Stomach (tissue), 8 donors: ENCODE measurements at regions not wholly inside any gene's neighbourhood (a gene's known extent, or its start where the extent isn't known, plus 50 kb on each side); places are given as distances from the start of the nearest gene placed in this dataset.

Experiments used
- DNase-seq, 2 donors: peaks; one replicate each; pipeline versions ENCODE4 v3.0.0 to v3.0.0-alpha.2; 2013 to 2019
- H3K27ac ChIP-seq, 5 donors: fragments of 200-600 bp in 4 of 5; sonication (generic) in 4 of 5; one replicate each; pipeline ENCODE4 v1.5.1; 2013 to 2019; ENCODE audit warnings: mild to moderate bottlenecking in 1 of 5, moderate library complexity in 1 of 5
- H3K27me3 ChIP-seq, 3 donors: fragments of 200-600 bp; sonication (generic); one replicate each; pipeline ENCODE4 v1.5.1; 2017 to 2019; ENCODE audit warnings: mixed run types in 1 of 3
- H3K36me3 ChIP-seq, 4 donors: fragments of 200-600 bp; sonication (generic); 1 replicate in 3 of 4; 2 replicates in 1 of 4; pipeline ENCODE4 v1.5.1; 2016 to 2019
- H3K4me1 ChIP-seq, 4 donors: fragments of 200-600 bp; sonication (generic); one replicate each; pipeline ENCODE4 v1.5.1; 2016 to 2019
- H3K4me3 ChIP-seq, 4 donors: fragments of 200-600 bp; sonication (generic) in 3 of 4; one replicate each; pipeline ENCODE4 v1.5.1; 2016 to 2019; ENCODE audit warnings: mild to moderate bottlenecking in 1 of 4
- H3K9me3 ChIP-seq, 4 donors: fragments of 200-600 bp; sonication (generic); one replicate each; pipeline ENCODE4 v1.5.1; 2016 to 2019
- EP300 ChIP-seq: sonication (generic); formaldehyde crosslinking; IDR thresholded peaks from one replicate; pipeline ENCODE4 v1.6.1; 2017; ENCODE audit warnings: antibody characterized with exemption
- POLR2A ChIP-seq, 4 donors: fragments of 450-650 bp; IDR thresholded peaks; one replicate each; pipeline ENCODE4 v1.6.1; 2016; ENCODE audit warnings: antibody characterized with exemption in 4 of 4, control low read depth in 2 of 4, mild to moderate bottlenecking in 1 of 4, moderate library complexity in 1 of 4
- POLR2AphosphoS5 ChIP-seq, 3 donors: sonication (generic); formaldehyde crosslinking; IDR thresholded peaks; one replicate each; pipeline ENCODE4 v1.6.1; 2016; ENCODE audit warnings: antibody characterized with exemption in 3 of 3
- WGBS, 5 donors: extraction: QIAGEN DNeasy Blood & Tissue Kit in 3 of 5; methylation state at CpG; one replicate each; pipeline versions ENCODE4 v1.1.5 to v1.1.7; 2013 to 2018; 5-methylcytosine and 5-hydroxymethylcytosine counted together
- intact Hi-C: fragments of 100-400 bp; cut with DNase I; formaldehyde crosslinking; loops from one replicate; pipeline ENCODE4 v1.15.1; 2023; ENCODE audit warnings: low total_unique reads
- TF ChIP-seq, protein P1 (sequence below), 7 experiments: fragments of 450-650 bp in 4 of 7; fragments of 200-600 bp in 3 of 7; sonication (generic) in 3 of 7; IDR thresholded peaks; one replicate each; pipeline ENCODE4 v1.5.1; 2016 to 2019; ENCODE audit warnings: antibody characterized with exemption in 7 of 7, control low read depth in 2 of 7, mild to moderate bottlenecking in 1 of 7
- donor health status: healthy with polysubstance abuse.
- donor health status: Bipolar disorder and iron deficiency.
- donor health status: healthy.

DNA sequence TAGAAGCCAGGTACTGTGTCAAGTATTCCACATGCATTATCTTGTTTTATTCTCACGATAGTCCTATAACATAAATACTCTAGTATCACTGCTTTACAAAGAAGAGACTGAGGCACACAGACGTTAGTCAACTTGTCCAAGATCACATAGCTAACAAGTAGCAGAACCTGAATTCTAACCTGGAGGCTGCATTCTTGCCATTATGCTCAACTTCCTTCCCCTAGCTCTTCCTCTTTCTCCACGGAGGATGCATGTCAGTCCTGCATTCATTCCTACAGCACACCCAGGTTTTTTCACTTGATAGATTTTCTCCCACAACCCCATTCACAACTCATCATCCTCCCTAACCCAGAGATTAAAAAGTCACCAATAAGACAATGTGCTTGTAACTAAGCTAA, 388.5 kb upstream of the NFE2L3 start:
- Histone ChIP-seq H3K4me1 (no peaks in the 10 kb centered on the region), H3K36me3 (no peaks in the 10 kb centered on the region), H3K27ac (no peak overlapping the region), H3K9me3 (no peaks in the 10 kb centered on the region), H3K27me3 (no peaks in the 10 kb centered on the region), H3K4me3 (no peak overlapping the region)
- intact Hi-C loops: no loop called here
- no peak for DNase-seq
- 51 to 65% (median 55%) methylated on average over 3 of the region's 3 CpGs for WGBS, 5 donors
- TF ChIP-seq, protein P1, sequence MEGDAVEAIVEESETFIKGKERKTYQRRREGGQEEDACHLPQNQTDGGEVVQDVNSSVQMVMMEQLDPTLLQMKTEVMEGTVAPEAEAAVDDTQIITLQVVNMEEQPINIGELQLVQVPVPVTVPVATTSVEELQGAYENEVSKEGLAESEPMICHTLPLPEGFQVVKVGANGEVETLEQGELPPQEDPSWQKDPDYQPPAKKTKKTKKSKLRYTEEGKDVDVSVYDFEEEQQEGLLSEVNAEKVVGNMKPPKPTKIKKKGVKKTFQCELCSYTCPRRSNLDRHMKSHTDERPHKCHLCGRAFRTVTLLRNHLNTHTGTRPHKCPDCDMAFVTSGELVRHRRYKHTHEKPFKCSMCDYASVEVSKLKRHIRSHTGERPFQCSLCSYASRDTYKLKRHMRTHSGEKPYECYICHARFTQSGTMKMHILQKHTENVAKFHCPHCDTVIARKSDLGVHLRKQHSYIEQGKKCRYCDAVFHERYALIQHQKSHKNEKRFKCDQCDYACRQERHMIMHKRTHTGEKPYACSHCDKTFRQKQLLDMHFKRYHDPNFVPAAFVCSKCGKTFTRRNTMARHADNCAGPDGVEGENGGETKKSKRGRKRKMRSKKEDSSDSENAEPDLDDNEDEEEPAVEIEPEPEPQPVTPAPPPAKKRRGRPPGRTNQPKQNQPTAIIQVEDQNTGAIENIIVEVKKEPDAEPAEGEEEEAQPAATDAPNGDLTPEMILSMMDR (IDR thresholded peaks at IDR 0.05): no peak
- no peak for TF ChIP-seq POLR2AphosphoS5 (IDR thresholded peaks at IDR 0.05)
- TF ChIP-seq POLR2A (IDR thresholded peaks at IDR 0.05): no peak
- no peak for TF ChIP-seq EP300

DNA sequence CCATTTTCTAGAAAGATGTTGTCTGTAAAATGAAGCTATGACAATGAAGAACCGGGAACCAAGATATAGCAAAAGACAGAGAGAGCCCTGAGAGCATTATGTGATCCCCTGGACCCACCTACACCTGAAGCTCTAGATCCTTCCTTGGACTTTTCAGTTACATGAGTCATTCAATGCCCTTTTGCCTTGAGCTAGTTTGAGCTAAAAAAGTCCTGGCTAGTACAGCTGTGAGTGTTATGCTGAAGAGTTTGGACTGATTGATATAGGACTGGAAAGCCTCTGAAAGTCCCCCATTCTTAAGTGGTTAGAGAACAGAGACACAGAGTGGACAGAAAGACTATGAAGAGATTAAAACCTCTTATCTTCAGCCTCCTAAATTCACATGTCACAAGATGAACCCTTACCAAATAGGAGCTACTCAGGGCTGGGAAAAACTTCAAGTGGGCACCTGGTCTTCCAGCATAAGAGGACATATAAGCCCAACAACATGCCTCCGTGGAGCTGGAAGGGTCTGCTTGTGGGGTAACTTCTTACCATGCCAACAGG, 386.8 kb upstream of the NFE2L3 start:
- 44 to 72% (median 63%) methylated on average over 2 of the region's 2 CpGs for WGBS, 5 donors
- H3K4me1 ChIP-seq: peaks cover 0 to 4% (median 0%) of the 10 kb centered on the region in 4 donors
- intact Hi-C loops: no loop called here
- no peak overlapping the region for H3K4me3 ChIP-seq
- no peaks in the 10 kb centered on the region for H3K27me3 ChIP-seq
- no peak for DNase-seq
- no peak overlapping the region for H3K27ac ChIP-seq
- TF ChIP-seq EP300 (no peak), POLR2A (IDR thresholded peaks at IDR 0.05) (no peak)
- H3K36me3 ChIP-seq: no peaks in the 10 kb centered on the region
- H3K9me3 ChIP-seq: no peaks in the 10 kb centered on the region

DNA sequence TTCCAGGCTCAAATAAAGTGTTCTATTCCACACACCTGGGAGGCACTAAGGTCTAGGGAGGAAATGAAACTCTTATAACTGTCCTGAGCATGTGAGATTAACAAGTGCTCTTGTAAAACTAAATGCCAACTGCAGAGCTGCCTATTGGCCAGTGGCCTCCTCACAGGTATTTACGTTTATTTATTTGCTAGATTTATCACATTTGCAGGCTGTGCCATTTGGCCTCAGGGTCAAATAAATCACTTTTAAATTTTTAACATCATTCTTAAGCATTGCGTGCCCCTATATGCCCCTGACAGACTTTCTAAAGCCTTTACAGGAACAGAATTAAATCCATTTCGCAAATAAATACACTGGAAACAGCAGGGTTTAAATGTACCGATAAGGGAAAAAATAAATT, 381.8 kb upstream of the NFE2L3 start:
- intact Hi-C loops: no loop called here
- no peak for TF ChIP-seq POLR2AphosphoS5 (IDR thresholded peaks at IDR 0.05)
- TF ChIP-seq POLR2A (IDR thresholded peaks at IDR 0.05): no peak
- TF ChIP-seq, protein P1 (IDR thresholded peaks at IDR 0.05): no peak
- DNase-seq: no peak
- peak overlapping the region in 2 of 5 donors; percentile 7 to 45 for H3K27ac ChIP-seq
- no peak overlapping the region for H3K4me3 ChIP-seq
- H3K4me1 ChIP-seq: peaks cover 0 to 11% (median 0%) of the 10 kb centered on the region in 4 donors
- H3K36me3 ChIP-seq: no peaks in the 10 kb centered on the region
- H3K9me3 ChIP-seq: no peaks in the 10 kb centered on the region
- no peaks in the 10 kb centered on the region for H3K27me3 ChIP-seq
- 57 to 64% (median 63%) methylated on average over 4 of the region's 4 CpGs for WGBS, 5 donors

DNA sequence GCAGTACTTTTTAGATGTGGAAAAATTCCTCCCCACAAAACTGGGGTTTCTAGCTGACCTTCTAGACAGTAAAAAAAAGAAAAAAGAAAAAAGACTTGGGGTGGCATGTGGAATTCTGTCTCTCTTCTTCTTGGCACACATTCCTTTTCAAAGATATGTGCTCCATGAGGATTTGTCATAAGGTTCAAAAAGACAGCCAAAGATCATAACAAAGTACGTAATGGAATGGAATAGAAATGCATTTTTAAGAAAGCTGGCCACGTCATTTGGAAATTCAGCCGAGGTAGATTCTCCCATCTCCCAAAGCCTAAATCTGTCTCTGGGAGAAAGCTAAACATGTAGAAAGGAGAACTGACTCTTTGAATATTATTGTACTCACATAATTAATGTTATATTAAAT, 381.3 kb upstream of the NFE2L3 start:
- intact Hi-C loops: no loop called here
- peaks cover 0 to 11% (median 0%) of the 10 kb centered on the region in 4 donors for H3K4me1 ChIP-seq

DNA sequence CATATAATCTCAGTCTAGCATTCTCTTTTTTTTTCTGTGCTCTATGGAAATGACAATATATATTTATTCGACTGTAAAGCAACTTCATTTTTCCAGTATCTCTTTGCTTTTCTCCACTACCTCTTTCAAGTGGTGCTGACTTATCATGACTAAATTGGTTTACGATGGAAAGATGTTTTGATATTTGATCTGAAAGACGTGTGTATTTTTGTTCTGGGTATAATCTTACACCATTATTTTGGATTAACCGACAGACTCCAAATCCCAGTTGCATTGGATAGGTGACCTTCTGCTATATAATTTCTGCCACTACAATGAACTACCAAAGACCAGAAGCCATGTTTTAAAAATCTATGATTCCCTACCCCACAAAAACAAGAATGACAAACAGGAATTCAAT, 380.5 kb upstream of the NFE2L3 start:
- 80 to 90% (median 84%) methylated on average over 4 of the region's 4 CpGs for WGBS, 5 donors
- TF ChIP-seq POLR2A (IDR thresholded peaks at IDR 0.05) (no peak), EP300 (no peak), POLR2AphosphoS5 (IDR thresholded peaks at IDR 0.05) (no peak)
- TF ChIP-seq, protein P1 (IDR thresholded peaks at IDR 0.05): no peak
- no peak overlapping the region for H3K27ac ChIP-seq
- peaks cover 0 to 11% (median under 1%) of the 10 kb centered on the region in 4 donors for H3K4me1 ChIP-seq
- no peak overlapping the region for H3K4me3 ChIP-seq
- no peaks in the 10 kb centered on the region for H3K9me3 ChIP-seq
- DNase-seq: no peak
- H3K36me3 ChIP-seq: no peaks in the 10 kb centered on the region
- H3K27me3 ChIP-seq: no peaks in the 10 kb centered on the region
- intact Hi-C loops: no loop called here

More for the DNA sequence above, 381.3 kb upstream of the NFE2L3 start:
- no peak overlapping the region for H3K4me3 ChIP-seq
- H3K36me3 ChIP-seq: no peaks in the 10 kb centered on the region
- 69 to 84% (median 73%) methylated on average over 3 of the region's 3 CpGs for WGBS, 5 donors
- H3K9me3 ChIP-seq: no peaks in the 10 kb centered on the region
- no peak for DNase-seq
- TF ChIP-seq POLR2AphosphoS5 (IDR thresholded peaks at IDR 0.05) (no peak), EP300 (no peak), POLR2A (IDR thresholded peaks at IDR 0.05) (no peak)
- TF ChIP-seq, protein P1 (IDR thresholded peaks at IDR 0.05): no peak
- H3K27ac ChIP-seq: peak overlapping the region in 2 of 5 donors; percentile 7 to 45
- no peaks in the 10 kb centered on the region for H3K27me3 ChIP-seq
